GM21576 (cell line): ENCODE measurements at regions not wholly inside any gene's neighbourhood (a gene's known extent, or its start where the extent isn't known, plus 50 kb on each side); places are given as distances from the start of the nearest gene placed in this dataset.
"Not testable (repeated sequence)": the region's sequence is repeated elsewhere in the genome, so short reads cannot be mapped to it uniquely, and the experiment has no call there.

Experiments used
- ATAC-seq: cut with Tn5 transposase; IDR thresholded peaks from one replicate; pipeline ENCODE4 v1.9.1; 2021; ENCODE audit warnings: mild to moderate bottlenecking, moderate library complexity; ENCODE audit not compliant: unreplicated experiment

- no peak for ATAC-seq
Measured at GRCh38 chr2:242043538-242044312, 174.2 kb downstream of the RTP5 start.

DNA sequence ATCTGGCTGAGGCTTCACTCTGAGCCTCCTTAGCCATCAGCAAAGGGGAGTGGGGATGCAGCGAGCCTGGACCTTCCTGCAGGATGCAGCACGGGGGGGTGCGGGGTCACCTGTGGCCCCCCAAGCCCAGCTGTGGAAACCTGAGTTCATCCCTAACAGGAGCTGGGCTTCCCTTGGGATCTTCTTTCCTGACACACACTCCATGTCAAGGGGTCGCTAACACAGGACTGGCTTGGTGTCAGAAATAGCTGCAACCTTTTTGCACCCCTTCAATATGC lies 174.7 kb downstream of the RTP5 start:
- no peak for ATAC-seq

DNA sequence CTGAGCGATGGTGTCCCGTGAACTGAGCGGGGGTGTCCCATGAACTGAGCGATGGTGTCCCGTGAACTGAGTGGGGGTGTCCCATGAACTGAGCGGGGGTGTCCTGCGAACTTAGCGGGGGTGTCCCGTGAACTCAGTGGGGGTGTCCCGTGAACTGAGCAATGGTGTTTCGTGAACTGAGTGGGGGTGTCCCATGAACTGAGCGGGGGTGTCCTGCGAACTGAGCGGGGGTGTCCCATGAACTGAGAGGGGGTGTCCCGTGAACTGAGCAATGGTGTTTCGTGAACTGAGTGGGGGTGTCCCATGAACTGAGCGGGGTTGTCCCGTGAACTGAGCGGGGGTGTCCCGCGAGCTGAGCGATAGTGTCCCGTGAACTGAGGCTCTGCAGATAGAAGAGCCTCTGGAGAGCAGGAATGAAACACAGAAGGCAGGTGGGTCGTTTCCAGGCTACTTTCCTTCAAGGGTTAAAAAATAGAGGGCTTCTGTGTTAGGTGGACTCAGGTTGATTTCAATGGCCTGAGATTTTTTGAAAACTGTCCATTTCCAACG lies 176.1 kb downstream of the RTP5 start:
- ATAC-seq: not testable (repeated sequence)

- ATAC-seq: no peak
Measured at GRCh38 chr2:242046206-242046826, 176.8 kb downstream of the RTP5 start.

GRCh38 chr2:242047963-242048362 lies 178.4 kb downstream of the RTP5 start:
- no peak for ATAC-seq

DNA sequence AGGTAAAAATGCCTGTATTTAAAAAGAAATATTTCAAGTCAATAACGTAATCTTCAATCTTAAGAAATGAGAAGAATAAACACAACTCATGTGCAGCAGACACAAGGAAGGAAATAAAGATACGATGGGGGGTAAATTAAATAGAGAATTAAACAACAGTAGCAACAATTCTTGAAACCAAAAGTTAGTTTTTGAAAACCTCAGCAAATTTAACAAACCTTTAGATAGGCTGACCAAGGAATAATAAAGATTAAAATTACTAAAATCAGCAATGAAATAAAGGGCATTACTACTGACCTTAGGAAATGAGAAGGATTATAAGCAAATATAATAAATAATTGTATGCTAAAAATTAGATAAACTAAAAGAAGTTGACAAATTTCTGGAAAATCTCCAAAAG lies 178.9 kb downstream of the RTP5 start:
- no peak for ATAC-seq

DNA sequence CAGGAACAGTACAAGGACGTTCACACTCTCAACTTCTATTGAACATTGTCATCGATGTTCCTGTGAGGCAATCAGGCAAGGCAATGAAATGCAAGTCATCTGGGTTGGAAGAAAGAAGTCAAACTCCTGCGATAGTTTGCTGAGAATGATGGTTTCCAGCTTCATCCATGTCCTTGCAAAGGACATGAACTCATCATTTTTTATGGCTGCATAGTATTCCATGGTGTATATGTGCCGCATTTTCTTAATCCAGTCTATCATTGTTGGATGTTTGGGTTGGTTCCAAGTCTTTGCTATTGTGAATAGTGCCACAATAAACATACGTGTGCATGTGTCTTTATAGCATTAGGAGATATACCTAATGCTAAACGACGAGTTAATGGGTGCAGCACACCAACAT lies 180.0 kb downstream of the RTP5 start:
- ATAC-seq: not testable (repeated sequence)

DNA sequence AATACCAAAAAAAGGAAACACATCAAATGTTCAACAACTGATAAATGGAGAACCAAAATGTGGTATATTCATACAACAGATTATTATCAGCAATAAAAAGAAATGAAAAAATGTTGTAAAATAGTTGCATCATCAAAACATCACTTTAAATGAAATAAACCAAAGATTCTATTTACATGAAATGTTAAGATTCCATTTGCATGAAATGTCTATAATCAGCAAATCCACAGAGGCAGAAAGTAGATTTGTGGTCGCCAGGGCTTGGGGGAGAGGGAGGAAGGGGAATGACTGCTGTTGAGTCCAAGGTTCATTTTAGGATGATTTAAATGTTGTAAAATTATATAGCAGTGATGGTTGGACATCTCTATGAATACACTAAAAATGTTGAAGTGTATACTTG lies 181.9 kb downstream of the RTP5 start:
- ATAC-seq: no peak

DNA sequence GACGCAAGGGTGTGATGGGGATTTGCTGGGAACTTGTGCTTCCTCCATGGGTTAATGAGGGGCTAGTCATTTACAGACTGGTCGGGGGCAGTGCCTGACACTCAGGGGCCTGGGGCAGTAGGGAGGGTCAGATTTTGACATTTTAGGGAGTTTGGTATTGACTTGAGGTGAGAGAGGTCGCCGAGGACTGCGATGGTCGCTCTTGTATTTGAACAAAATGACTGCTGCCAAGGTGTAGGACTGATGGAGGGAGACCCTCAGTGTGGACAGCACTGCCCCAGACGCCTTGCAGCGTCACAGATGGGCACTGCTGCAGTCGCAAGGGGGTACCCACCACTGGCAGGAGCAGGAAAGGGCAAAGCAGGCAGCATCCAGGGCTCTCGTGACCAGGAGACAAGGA lies 182.9 kb downstream of the RTP5 start:
- no peak for ATAC-seq

- ATAC-seq: no peak
Measured at GRCh38 chr2:242053921-242054320, 184.4 kb downstream of the RTP5 start.

- ATAC-seq: no peak
Measured at GRCh38 chr2:242054406-242054805, 184.9 kb downstream of the RTP5 start.

- no peak for ATAC-seq
Measured at GRCh38 chr2:242054881-242055801, 185.6 kb downstream of the RTP5 start.

- no peak for ATAC-seq
Measured at GRCh38 chr2:242056026-242056425, 186.5 kb downstream of the RTP5 start.

DNA sequence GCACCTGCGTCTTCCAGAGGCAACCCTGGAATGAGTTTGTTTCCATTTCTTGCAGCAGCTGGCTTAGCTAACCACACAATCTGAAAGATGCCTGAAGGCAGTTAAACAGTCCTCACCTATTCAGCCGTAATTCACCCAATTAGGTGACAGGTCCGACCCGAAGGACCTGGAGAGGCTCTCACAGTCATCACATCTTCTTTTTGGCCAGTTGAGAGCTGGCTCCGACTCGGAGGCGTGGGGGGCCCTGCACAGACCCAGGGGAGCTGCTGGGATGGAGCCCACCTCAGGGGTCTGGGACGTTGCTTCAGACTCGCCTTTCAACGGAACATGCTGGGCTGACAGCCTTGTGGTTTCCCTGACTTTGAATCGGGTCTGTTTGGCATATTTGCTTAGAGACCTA lies 187.3 kb downstream of the RTP5 start:
- no peak for ATAC-seq

GRCh38 chr2:242057379-242058040 lies 188.0 kb downstream of the RTP5 start:
- ATAC-seq: no peak

DNA sequence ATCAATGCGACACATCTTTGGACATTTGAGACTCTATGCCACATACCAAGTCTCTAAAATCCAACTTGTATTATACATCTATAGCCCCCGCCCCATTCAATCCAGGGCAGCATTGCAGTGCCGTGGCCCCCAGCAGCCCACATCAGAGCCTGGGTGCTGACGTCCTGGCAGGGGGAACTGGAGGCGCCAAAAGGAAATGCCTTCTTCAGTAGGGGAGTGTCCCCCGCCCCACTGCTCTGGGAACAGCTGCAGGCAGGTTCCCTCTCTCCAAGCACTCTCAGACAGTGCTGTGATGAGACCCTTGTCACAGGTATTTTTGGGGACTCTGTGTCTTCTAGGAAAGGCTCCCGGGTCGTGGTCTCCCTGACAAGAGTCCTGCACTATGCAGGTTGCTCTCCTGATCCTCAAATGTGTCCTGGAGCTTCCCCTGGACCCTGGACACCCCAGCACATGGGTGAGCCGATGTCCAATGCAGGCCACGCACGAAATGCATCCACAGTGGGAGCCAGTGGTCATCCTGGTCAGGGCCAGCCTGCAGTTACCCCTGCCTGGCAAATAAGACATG lies 188.7 kb downstream of the RTP5 start:
- ATAC-seq: no peak

- no peak for ATAC-seq
Measured at GRCh38 chr2:242059566-242059965, 190.0 kb downstream of the RTP5 start.

GRCh38 chr2:242060212-242060835 lies 190.8 kb downstream of the RTP5 start:
- no peak for ATAC-seq

DNA sequence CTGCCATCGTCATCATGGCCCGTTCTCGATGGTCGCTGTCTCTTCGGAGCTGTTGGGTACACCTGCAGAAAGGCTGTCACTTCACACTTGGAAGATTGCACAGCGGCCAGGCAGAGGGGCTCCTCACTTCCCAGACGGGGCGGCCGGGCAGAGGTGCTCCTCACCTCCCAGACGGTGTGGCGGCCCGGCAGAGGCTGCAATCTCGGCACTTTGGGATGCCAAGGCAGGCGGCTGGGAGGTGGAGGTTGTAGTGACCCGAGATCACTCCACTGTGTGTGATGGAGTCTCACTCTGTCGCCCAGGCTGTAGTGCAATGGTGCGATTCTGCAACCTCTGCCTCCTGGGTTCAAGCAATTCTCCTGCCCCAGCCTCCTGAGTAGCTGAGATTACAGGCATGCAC lies 192.4 kb downstream of the RTP5 start:
- not testable (repeated sequence) for ATAC-seq

DNA sequence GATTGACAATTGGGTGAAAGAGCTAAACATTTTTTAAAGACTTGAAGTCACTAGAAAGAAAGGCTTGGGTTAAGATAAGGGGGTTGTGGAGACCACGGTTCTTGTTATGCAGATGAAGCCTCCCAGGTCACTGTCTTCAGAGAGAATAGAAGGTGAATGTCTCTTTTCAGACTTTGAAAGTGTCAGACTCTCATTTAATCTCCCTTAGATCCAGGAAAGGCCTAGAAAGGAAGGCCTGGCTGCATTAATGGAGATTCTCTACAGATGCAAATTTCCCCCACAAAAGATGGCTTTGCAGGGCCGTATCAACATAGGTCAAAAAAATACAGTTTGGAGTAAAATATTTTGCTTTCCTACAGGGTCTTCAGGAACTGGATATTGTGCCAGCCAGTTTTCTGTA lies 193.9 kb downstream of the RTP5 start:
- ATAC-seq: no peak
